ENCODE measurements at regions not wholly inside any gene's neighbourhood (a gene's known extent, or its start where the extent isn't known, plus 50 kb on each side); places are given as distances from the start of the nearest gene placed in this dataset.

DNA sequence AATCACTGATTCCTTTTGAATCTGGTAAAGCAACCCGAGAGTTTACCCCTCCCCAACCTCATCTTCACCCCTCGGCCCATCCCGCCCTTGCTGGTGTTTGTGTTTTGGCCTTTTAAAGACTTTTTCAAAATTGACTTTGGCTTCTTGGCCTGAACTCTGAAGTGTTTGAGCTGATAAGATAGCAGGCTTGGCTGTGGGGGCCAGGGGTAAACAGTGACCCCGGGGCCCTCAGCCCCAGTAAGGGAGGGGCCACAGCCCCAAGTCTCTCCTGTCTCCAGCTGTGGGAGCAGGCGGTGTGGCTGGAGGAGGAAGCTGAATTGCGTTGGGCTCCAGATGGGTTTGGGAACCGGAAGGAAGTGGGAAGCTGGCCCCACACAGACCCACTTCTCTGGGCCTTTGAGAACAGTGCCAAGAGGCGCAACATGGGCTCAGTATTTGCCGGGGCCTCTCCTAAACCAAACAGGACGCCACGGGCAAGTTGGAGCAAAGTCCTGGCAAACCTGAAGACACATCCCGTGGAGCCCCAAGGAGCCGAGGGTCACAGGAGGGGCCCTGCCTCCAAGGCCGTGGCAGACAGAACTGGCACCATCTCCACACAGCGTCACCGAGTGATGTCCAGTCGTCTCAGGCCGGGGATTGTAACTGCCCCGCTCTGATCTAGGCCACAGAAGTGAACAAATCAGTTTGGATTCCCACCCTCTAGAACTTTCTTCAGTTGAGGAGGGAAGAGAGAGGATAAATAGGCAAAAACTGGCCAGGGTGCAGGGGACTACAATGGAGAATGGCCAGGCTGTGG is 54.3 kb upstream of the PTPN1 start:
- FAIRE-seq (no peak), DNase-seq (no peak)
- Histone ChIP-seq H3K9me3 (ENCODE audit: control insufficient read depth in 2 of 3, insufficient read depth in 1 of 3, low read length in 3 of 3) (no peaks in the 10 kb centered on the region), H3K27ac (ENCODE audit: low read depth in 2 of 2, low read length in 2 of 2) (no peak overlapping the region), H3K4me3 (ENCODE audit: low read length in 3 of 3) (no peak overlapping the region), H3K36me3 (ENCODE audit: control insufficient read depth in 2 of 3, insufficient read depth in 3 of 3, low read length in 3 of 3) (no peaks in the 10 kb centered on the region), H3K9ac (ENCODE audit: low read length in 3 of 3) (no peak overlapping the region), H3K27me3 (ENCODE audit: control insufficient read depth, insufficient read depth, low read length) (no peaks in the 10 kb centered on the region), H3K4me1 (ENCODE audit: control insufficient read depth in 2 of 3, insufficient read depth in 2 of 3, low read depth in 1 of 3, low read length in 3 of 3) (peaks cover 0 to 3% (median 0%) of the 10 kb centered on the region in 3 donors)
- TF ChIP-seq, protein P1, sequence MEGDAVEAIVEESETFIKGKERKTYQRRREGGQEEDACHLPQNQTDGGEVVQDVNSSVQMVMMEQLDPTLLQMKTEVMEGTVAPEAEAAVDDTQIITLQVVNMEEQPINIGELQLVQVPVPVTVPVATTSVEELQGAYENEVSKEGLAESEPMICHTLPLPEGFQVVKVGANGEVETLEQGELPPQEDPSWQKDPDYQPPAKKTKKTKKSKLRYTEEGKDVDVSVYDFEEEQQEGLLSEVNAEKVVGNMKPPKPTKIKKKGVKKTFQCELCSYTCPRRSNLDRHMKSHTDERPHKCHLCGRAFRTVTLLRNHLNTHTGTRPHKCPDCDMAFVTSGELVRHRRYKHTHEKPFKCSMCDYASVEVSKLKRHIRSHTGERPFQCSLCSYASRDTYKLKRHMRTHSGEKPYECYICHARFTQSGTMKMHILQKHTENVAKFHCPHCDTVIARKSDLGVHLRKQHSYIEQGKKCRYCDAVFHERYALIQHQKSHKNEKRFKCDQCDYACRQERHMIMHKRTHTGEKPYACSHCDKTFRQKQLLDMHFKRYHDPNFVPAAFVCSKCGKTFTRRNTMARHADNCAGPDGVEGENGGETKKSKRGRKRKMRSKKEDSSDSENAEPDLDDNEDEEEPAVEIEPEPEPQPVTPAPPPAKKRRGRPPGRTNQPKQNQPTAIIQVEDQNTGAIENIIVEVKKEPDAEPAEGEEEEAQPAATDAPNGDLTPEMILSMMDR (IDR thresholded peaks at IDR 0.05; ENCODE audit: borderline replicate concordance, extremely low read depth, insufficient read depth), result no peak
- intact Hi-C loops (cut with DNase I), result no loop called here

DNA sequence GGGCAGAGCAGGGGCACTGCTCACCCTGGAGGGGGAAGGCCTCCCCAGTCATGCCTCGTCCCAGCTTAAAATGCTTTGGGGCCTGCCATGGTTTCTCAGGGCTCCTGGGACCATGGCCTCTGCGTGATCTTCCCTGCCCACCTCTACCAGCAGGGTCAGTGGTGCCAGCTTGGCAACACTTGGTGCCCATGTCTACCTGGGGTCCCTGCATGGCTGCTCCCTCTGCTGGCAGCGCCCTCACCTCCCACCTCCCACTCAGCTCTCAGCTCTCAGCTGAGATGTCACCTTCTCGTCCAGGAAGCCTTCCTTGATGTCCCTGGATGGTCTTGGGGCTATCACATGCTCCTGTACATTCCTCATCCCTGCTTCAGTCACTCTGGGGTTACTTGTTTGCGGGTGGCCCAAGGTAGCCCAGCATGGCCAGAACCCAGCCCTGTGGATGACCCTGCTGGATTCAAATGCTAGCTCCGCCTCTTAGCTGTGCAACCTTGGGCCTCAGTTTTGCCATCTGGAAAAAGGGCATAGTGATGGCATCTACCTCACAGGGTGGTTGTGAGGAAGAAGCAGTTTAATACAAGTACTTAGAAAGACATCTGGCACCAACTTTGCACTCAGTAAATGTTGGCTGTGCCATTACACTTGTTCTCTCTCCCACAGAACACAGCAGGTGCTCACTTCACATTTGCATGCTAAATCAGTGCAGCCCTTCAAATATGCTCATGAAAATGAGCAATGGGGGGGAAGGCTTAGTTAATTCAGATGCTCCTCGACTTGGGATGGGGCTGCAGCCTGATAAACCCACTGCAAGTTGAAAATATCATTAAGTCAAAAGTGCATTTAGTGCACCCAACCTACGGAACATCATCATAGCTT is 53.5 kb upstream of the PTPN1 start:
- DNase-seq (no peak), FAIRE-seq (no peak)
- Histone ChIP-seq H3K27ac (ENCODE audit: low read depth in 2 of 2, low read length in 2 of 2) (no peak overlapping the region), H3K4me1 (ENCODE audit: control insufficient read depth in 2 of 3, insufficient read depth in 2 of 3, low read depth in 1 of 3, low read length in 3 of 3) (no peaks in the 10 kb centered on the region), H3K36me3 (ENCODE audit: control insufficient read depth in 2 of 3, insufficient read depth in 3 of 3, low read length in 3 of 3) (no peaks in the 10 kb centered on the region), H3K27me3 (ENCODE audit: control insufficient read depth, insufficient read depth, low read length) (no peaks in the 10 kb centered on the region), H3K9me3 (ENCODE audit: control insufficient read depth in 2 of 3, insufficient read depth in 1 of 3, low read length in 3 of 3) (no peaks in the 10 kb centered on the region), H3K4me3 (ENCODE audit: low read length in 3 of 3) (no peak overlapping the region), H3K9ac (ENCODE audit: low read length in 3 of 3) (no peak overlapping the region)
- TF ChIP-seq, protein P1 (IDR thresholded peaks at IDR 0.05; ENCODE audit: borderline replicate concordance, extremely low read depth, insufficient read depth), result no peak
- intact Hi-C loops (cut with DNase I), result no loop called here

DNA sequence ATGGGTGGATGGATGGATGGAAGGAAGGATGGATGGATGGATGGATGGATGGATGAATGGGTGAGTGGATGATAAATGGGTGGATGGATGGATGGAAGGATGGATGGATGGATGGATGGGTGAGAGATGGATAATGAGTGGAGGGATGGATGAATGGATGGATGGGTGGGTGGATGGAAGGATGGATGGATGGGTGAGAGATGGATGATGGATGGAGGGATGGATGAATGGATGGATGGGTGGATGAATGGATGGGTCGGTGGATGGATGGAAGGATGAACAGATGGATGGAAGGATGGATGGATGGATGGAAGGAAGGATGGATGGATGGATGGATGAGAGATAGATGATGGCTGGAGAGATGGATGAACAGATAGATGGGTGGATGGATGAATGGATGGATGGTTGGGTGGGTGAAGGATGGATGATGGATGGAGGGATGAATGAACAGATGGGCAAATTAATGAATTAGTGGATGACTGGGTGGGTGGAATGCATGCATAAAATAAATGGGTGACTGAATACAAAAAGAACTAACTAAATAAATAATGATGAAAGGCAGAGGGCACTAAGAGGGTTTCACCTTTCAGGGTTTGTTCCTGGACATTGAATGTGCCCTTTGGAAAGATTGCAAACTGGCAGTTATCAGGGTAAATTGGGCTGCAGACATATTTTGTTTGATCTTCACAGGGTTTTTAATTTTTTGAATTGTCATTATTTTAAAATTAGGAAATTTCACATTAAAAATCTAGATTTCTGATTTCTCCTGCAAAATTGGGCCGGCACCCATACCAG is 50.9 kb upstream of the PTPN1 start:
- no peak overlapping the region for H3K27ac ChIP-seq (ENCODE audit: low read depth in 2 of 2, low read length in 2 of 2)
- H3K36me3 ChIP-seq (ENCODE audit: control insufficient read depth in 2 of 3, insufficient read depth in 3 of 3, low read length in 3 of 3), result no peaks in the 10 kb centered on the region
- TF ChIP-seq, protein P1 (IDR thresholded peaks at IDR 0.05; ENCODE audit: borderline replicate concordance, extremely low read depth, insufficient read depth), result no peak
- peaks cover 0 to 2% (median 0%) of the 10 kb centered on the region in 3 donors for H3K4me1 ChIP-seq (ENCODE audit: control insufficient read depth in 2 of 3, insufficient read depth in 2 of 3, low read depth in 1 of 3, low read length in 3 of 3)
- DNase-seq (no peak), FAIRE-seq (no peak)
- H3K4me3 ChIP-seq (ENCODE audit: low read length in 3 of 3), result no peak overlapping the region
- H3K27me3 ChIP-seq (ENCODE audit: control insufficient read depth, insufficient read depth, low read length), result no peaks in the 10 kb centered on the region
- H3K9me3 ChIP-seq (ENCODE audit: control insufficient read depth in 2 of 3, insufficient read depth in 1 of 3, low read length in 3 of 3), result no peaks in the 10 kb centered on the region
- no peak overlapping the region for H3K9ac ChIP-seq (ENCODE audit: low read length in 3 of 3)
- intact Hi-C loops (cut with DNase I), result no loop called here

Data from kidney (tissue), 13 donors.